KMS-11 (cell line): ENCODE measurements at regions not wholly inside any gene's neighbourhood (a gene's known extent, or its start where the extent isn't known, plus 50 kb on each side); places are given as distances from the start of the nearest gene placed in this dataset.
"Not testable (repeated sequence)": the region's sequence is repeated elsewhere in the genome, so short reads cannot be mapped to it uniquely, and the experiment has no call there.

Experiments
- H2AFZ ChIP-seq: fragments of 200-600 bp; sonication (generic); 2 replicates; pipeline ENCODE4 v1.6.1; 2016; ENCODE audit warnings: antibody characterized with exemption, mixed run types, low read depth
- H3K27ac ChIP-seq: fragments of 200-600 bp; sonication (generic); 2 replicates; pipeline ENCODE4 v1.6.1; 2016; ENCODE audit warnings: mild to moderate bottlenecking, mixed run types
- H3K27me3 ChIP-seq: fragments of 200-600 bp; sonication (generic); 2 replicates; pipeline ENCODE4 v1.6.1; 2017; ENCODE audit warnings: mild to moderate bottlenecking, low read depth, mixed run types, moderate library complexity; ENCODE audit not compliant: insufficient read depth
- H3K36me3 ChIP-seq: fragments of 200-600 bp; sonication (generic); 2 replicates; pipeline ENCODE4 v1.6.1; 2017; ENCODE audit warnings: mild to moderate bottlenecking, mixed run types; ENCODE audit not compliant: insufficient read depth
- H3K4me1 ChIP-seq: fragments of 200-600 bp; sonication (generic); 2 replicates; pipeline ENCODE4 v1.6.1; 2016; ENCODE audit warnings: mild to moderate bottlenecking, low read depth, mixed run types; ENCODE audit not compliant: poor library complexity, severe bottlenecking
- H3K4me2 ChIP-seq: fragments of 200-600 bp; sonication (generic); 2 replicates; pipeline ENCODE4 v1.7.0; 2016; ENCODE audit warnings: mild to moderate bottlenecking, mixed run types
- H3K4me3 ChIP-seq: fragments of 200-600 bp; sonication (generic); IDR thresholded peaks from 2 replicates; pipeline ENCODE4 v1.6.1; 2017; ENCODE audit warnings: low read depth, low read length, mixed read lengths; ENCODE audit not compliant: insufficient read depth
- H3K79me2 ChIP-seq: fragments of 200-600 bp; sonication (generic); 2 replicates; pipeline ENCODE4 v1.6.1; 2016; ENCODE audit warnings: low read depth, mixed run types; ENCODE audit not compliant: insufficient read depth
- H3K9ac ChIP-seq: fragments of 200-600 bp; sonication (generic); 2 replicates; pipeline ENCODE4 v1.6.1; 2016; ENCODE audit warnings: mild to moderate bottlenecking, mixed run types
- H4K20me1 ChIP-seq: fragments of 200-600 bp; sonication (generic); 2 replicates; pipeline ENCODE4 v1.6.1; 2016; ENCODE audit warnings: mild to moderate bottlenecking, mixed run types; ENCODE audit not compliant: insufficient read depth
- CTCF ChIP-seq: fragments of 200-600 bp; sonication (generic); conservative IDR thresholded peaks from 2 replicates; pipeline ENCODE4 v1.6.1; 2017; ENCODE audit warnings: low read depth, mild to moderate bottlenecking, antibody characterized with exemption, low read length, moderate library complexity, mixed read lengths

GRCh38 chr7:109901926-109902325, 1189.0 kb upstream of the LRRN3 start:
- no peaks in the 10 kb centered on the region for H3K79me2 ChIP-seq
- no peaks in the 10 kb centered on the region for H3K36me3 ChIP-seq
- H3K4me1 ChIP-seq, result no peaks in the 10 kb centered on the region
- no peaks in the 10 kb centered on the region for H3K27me3 ChIP-seq
- H3K4me3 ChIP-seq, result no peak overlapping the region
- no peak for TF ChIP-seq CTCF
- H4K20me1 ChIP-seq, result no peaks in the 10 kb centered on the region
- H3K27ac ChIP-seq, result no peak overlapping the region
- no peak overlapping the region for H3K9ac ChIP-seq
- H2AFZ ChIP-seq, result no peak overlapping the region
- H3K4me2 ChIP-seq, result no peak overlapping the region

GRCh38 chr7:109905368-109906065, 1185.4 kb upstream of the LRRN3 start:
- H3K36me3 ChIP-seq, H3K4me1 ChIP-seq, H3K4me3 ChIP-seq, H3K4me2 ChIP-seq, H3K27ac ChIP-seq, H3K9ac ChIP-seq, H3K79me2 ChIP-seq, H3K27me3 ChIP-seq, H4K20me1 ChIP-seq, H2AFZ ChIP-seq: not testable (repeated sequence)

- H2AFZ ChIP-seq, result no peak overlapping the region
Measured at GRCh38 chr7:109915670-109916069, 1175.3 kb upstream of the LRRN3 start.

GRCh38 chr7:109926738-109927137, 1164.2 kb upstream of the LRRN3 start:
- Histone ChIP-seq H3K4me3 (no peak overlapping the region), H3K36me3 (no peaks in the 10 kb centered on the region; the same call in 1 of the 2 replicates), H3K4me2 (no peak overlapping the region), H4K20me1 (no peaks in the 10 kb centered on the region), H3K9ac (no peak overlapping the region), H3K27me3 (no peaks in the 10 kb centered on the region), H3K79me2 (no peaks in the 10 kb centered on the region), H3K4me1 (no peaks in the 10 kb centered on the region), H2AFZ (no peak overlapping the region), H3K27ac (no peak overlapping the region)
- no peak for TF ChIP-seq CTCF

More at GRCh38 chr7:109915670-109916069, 1175.3 kb upstream of the LRRN3 start:
- Histone ChIP-seq H3K36me3 (no peaks in the 10 kb centered on the region), H3K79me2 (no peaks in the 10 kb centered on the region), H3K4me2 (no peak overlapping the region), H4K20me1 (no peaks in the 10 kb centered on the region), H3K27me3 (no peaks in the 10 kb centered on the region), H3K4me3 (no peak overlapping the region), H3K9ac (no peak overlapping the region), H3K27ac (no peak overlapping the region), H3K4me1 (no peaks in the 10 kb centered on the region)
- no peak for TF ChIP-seq CTCF

GRCh38 chr7:109930049-109930448, 1160.9 kb upstream of the LRRN3 start:
- no peak for TF ChIP-seq CTCF
- no peaks in the 10 kb centered on the region for H3K4me1 ChIP-seq

More at GRCh38 chr7:109930049-109930448, 1160.9 kb upstream of the LRRN3 start:
- Histone ChIP-seq H3K9ac (no peak overlapping the region), H3K79me2 (no peaks in the 10 kb centered on the region), H3K27ac (no peak overlapping the region), H2AFZ (no peak overlapping the region), H4K20me1 (no peaks in the 10 kb centered on the region), H3K27me3 (no peaks in the 10 kb centered on the region), H3K4me3 (no peak overlapping the region), H3K36me3 (no peaks in the 10 kb centered on the region; the same call in 1 of the 2 replicates), H3K4me2 (no peak overlapping the region)
